ENCODE measurements at regions not wholly inside any gene's neighbourhood (a gene's known extent, or its start where the extent isn't known, plus 50 kb on each side); places are given as distances from the start of the nearest gene placed in this dataset.
A peak's percentile ranks its signal among the peaks of the same experiment; 100 is the strongest.
"Not testable (repeated sequence)": the region's sequence is repeated elsewhere in the genome, so short reads cannot be mapped to it uniquely, and the experiment has no call there.

- DNase-seq = no peak
Measured at GRCh38 chr9:86648156-86648827, 294.1 kb upstream of the TUT7 start.

GRCh38 chr9:86645303-86645702, 291.1 kb upstream of the TUT7 start:
- DNase-seq = no peak

GRCh38 chr9:86644675-86645034, 290.4 kb upstream of the TUT7 start:
- no peak for DNase-seq

- no peak for DNase-seq
Measured at GRCh38 chr9:86643946-86644674, 289.9 kb upstream of the TUT7 start.

- DNase-seq = no peak
Measured at GRCh38 chr9:86642721-86643120, 288.5 kb upstream of the TUT7 start.

GRCh38 chr9:86641970-86642369, 287.8 kb upstream of the TUT7 start:
- DNase-seq = no peak

- no peak for DNase-seq
Measured at GRCh38 chr9:86639899-86640379, 285.7 kb upstream of the TUT7 start.

GRCh38 chr9:86639287-86639686, 285.1 kb upstream of the TUT7 start:
- no peak for DNase-seq

- DNase-seq = no peak
Measured at GRCh38 chr9:86638109-86638508, 283.9 kb upstream of the TUT7 start.

- DNase-seq = peak in 2 of 3 donors; percentile 42 to 47
Measured at GRCh38 chr9:86637515-86637914, 283.3 kb upstream of the TUT7 start.

- DNase-seq = no peak
Measured at GRCh38 chr9:86636519-86636918, 282.3 kb upstream of the TUT7 start.

GRCh38 chr9:86636038-86636437, 281.8 kb upstream of the TUT7 start:
- DNase-seq = no peak

GRCh38 chr9:86634501-86634900, 280.3 kb upstream of the TUT7 start:
- no peak for DNase-seq

- no peak for DNase-seq
Measured at GRCh38 chr9:86633945-86634344, 279.7 kb upstream of the TUT7 start.

GRCh38 chr9:86632537-86632936, 278.3 kb upstream of the TUT7 start:
- no peak for DNase-seq

GRCh38 chr9:86629530-86629929, 275.3 kb upstream of the TUT7 start:
- DNase-seq = no peak

- no peak for DNase-seq
Measured at GRCh38 chr9:86626802-86627201, 272.6 kb upstream of the TUT7 start.

- no peak for DNase-seq
Measured at GRCh38 chr9:86624630-86625029, 270.4 kb upstream of the TUT7 start.

- peak; percentile 22 to 59 (median 54) for DNase-seq
Measured at GRCh38 chr9:86614871-86615849, 260.9 kb upstream of the TUT7 start.

- DNase-seq = no peak
Measured at GRCh38 chr9:86613943-86614342, 259.7 kb upstream of the TUT7 start.

GRCh38 chr9:86611534-86611933, 257.3 kb upstream of the TUT7 start:
- not testable (repeated sequence) for DNase-seq

- DNase-seq = no peak
Measured at GRCh38 chr9:86605303-86605702, 251.1 kb upstream of the TUT7 start.

GRCh38 chr9:86604741-86605140, 250.5 kb upstream of the TUT7 start:
- DNase-seq = no peak

Measured in suppressor macrophage treated with lipopolysaccharide for 1 hour (primary cell).